DOHH2 (cell line): ENCODE measurements at regions not wholly inside any gene's neighbourhood (a gene's known extent, or its start where the extent isn't known, plus 50 kb on each side); places are given as distances from the start of the nearest gene placed in this dataset.

Experiments used
- CTCF ChIP-seq: fragments of 200-600 bp; sonication (generic); IDR thresholded peaks from one replicate; pipeline ENCODE4 v1.5.1; 2014; ENCODE audit warnings: antibody characterized with exemption, mild to moderate bottlenecking, low read depth, low read length; ENCODE audit not compliant: poor library complexity, severe bottlenecking
- EZH2phosphoT487 ChIP-seq: fragments of 200-600 bp; sonication (generic); IDR thresholded peaks from 2 replicates; pipeline ENCODE4 v1.6.1; 2017; ENCODE audit warnings: borderline replicate concordance, mild to moderate bottlenecking, antibody characterized with exemption, low read length, moderate library complexity, mixed read lengths

GRCh38 chr7:97635622-97636021 is 96.3 kb upstream of the TAC1 start:
- TF ChIP-seq CTCF (no peak), EZH2phosphoT487 (no peak)
